Left renal pelvis (tissue), 4 donors: ENCODE measurements at regions not wholly inside any gene's neighbourhood (a gene's known extent, or its start where the extent isn't known, plus 50 kb on each side); places are given as distances from the start of the nearest gene placed in this dataset.

Source experiments
- DNase-seq, 4 donors: peaks; one replicate each; pipeline ENCODE4 v3.0.0-alpha.2; 2013; ENCODE audit warnings: low read depth in 4 of 4, low spot score in 3 of 4

DNA sequence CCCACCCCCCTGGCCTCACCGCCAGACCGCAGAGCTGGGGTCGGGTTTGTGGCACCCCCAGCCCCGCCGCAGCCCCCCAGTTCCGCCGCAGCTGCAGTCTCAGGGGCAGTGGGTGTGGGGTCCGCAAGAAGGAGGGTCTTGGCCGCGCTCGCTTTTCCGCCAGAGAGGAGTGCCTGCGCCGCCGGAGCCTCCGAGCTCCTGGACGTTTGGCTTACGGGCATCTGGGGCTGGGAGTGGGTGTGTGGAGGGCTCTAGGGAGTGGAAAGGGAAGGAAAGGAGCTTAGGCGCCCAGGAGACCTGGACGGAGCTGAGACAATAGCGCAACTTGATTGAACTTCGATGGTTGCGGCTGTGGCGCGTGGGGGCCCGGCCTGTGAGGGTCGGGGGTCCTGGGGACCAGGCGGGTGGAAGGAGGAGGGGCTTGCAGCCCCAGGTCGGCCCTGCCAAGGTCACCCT lies 88.8 kb upstream of the IPO9 start:
- no peak for DNase-seq

GRCh38 chr1:201740670-201741111 lies 88.3 kb upstream of the IPO9 start:
- no peak for DNase-seq

DNA sequence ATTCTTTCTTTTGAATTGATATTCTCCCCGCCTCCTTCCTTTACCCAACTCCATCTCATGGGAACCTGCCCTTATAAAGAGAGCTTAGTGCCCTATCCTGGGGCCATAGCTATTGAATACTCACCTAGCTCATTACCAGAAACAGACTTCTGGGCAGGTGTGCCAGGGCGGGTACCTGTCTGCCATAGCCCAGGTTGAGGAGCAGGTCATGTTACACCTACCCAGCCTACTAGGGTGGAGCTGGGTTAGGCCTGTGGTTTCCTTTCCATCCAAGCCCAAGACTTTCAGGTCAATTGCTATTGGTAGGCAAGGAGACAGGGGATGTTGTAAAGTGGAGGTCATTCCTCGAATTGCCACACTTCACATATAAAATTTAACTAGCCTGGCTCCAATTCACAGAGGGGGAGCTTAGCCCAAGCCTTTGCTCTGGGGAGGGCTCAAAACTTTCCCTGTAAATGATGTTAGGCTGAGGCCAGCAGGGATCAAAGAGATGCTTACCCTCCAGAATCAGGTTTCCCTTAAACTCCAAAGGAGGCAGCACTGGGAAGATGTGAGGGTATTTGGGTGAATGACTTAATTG lies 87.1 kb upstream of the IPO9 start:
- no peak for DNase-seq

GRCh38 chr1:201742476-201742875 lies 86.5 kb upstream of the IPO9 start:
- DNase-seq: no peak

- no peak for DNase-seq
Measured at GRCh38 chr1:201742955-201743805, 85.8 kb upstream of the IPO9 start.

DNA sequence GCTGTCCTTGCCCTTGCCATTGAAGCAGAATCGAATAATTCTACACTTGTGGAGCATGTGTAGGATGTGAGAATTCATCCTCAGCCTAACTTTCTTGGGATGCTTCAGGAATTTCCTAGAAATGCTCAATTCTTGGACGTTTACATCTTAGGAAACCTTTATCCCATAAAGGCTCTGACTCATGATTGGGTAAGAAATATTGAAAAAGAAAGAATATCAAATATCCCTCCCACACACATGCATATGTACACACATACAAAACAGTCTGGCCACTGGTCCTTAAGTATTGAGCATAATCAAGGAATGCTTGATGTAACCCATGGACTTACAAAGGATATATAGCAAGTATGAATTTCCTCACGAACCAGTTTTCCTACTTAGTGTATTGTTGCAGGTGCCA lies 83.9 kb upstream of the IPO9 start:
- DNase-seq: no peak

- no peak for DNase-seq
Measured at GRCh38 chr1:201746156-201746555, 82.8 kb upstream of the IPO9 start.

DNA sequence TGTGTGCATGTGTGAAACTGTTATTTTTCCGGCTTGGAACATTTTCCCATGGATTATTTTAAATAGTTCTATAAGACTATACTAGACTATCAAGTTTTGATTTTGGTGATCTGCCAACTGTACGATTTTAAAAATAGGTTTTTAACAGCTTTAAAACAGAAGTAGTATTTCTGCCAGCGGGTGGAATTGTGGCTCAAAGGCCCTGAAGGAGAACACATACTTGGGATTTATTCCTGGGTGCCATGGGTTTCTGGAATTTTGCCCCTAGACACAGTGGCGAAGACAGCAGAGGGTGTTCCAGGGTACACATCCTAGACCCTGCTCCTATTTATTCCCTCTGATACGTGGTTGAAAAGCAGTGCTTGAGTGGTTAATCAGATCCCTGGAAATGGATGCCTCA lies 81.7 kb upstream of the IPO9 start:
- no peak for DNase-seq

DNA sequence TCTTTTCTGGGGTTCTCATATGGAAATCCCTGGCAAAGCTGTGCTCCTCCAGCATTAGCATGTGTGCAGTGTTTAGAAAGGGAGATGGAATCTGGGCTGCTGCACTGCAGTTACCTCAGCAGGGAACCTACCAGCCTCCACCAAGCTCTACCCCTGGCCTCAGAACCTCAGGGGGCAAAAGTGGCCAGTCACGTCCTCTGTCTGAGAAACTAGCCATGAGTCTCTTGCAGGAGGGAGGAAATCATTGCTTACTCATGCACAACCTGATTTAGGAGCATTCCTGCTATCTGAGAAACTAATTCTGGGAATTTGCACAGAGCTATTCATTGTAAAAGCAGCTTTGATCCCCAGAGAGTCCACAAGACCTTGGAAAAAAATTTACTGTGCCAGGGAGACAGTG lies 80.6 kb upstream of the IPO9 start:
- no peak for DNase-seq

- DNase-seq: no peak
Measured at GRCh38 chr1:201749059-201749690, 79.8 kb upstream of the IPO9 start.

DNA sequence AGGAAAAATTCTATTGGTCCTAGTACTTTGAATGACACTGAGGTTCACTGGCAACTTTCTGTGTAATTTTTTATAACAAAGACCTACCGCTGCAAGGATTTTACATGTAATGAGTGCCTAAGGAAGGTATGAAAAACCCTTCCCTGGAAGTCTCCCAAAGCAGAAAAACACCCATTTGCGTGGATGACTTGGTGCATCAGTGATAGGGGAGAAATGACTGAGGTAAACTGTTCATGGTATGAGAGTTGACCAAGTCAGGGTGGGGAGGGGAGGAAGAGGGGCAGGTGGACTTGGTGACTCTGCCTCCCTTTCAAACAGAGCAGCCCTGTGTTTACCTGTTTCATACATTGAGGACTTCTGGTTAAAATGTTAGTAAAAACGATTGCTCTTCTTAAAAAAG lies 78.8 kb upstream of the IPO9 start:
- no peak for DNase-seq

DNA sequence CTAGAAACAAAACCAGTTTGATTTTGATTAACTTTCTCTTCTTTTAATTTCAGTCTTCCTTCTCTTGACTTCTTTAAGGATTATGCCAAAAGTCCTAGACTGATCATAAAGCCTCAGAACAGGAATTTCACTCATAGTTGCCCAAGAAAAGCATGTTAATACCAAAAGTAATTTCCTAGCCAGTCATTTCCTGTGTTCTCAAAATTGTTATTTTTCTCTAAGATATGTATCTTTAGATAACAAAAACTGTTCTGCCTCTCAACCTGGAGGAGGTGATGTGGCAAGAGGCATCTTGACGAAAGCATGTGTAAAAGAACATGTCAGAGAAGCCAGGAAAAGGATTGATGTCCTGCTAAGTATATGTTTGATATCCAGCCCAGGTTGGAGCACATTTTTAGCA lies 78.0 kb upstream of the IPO9 start:
- DNase-seq: no peak

DNA sequence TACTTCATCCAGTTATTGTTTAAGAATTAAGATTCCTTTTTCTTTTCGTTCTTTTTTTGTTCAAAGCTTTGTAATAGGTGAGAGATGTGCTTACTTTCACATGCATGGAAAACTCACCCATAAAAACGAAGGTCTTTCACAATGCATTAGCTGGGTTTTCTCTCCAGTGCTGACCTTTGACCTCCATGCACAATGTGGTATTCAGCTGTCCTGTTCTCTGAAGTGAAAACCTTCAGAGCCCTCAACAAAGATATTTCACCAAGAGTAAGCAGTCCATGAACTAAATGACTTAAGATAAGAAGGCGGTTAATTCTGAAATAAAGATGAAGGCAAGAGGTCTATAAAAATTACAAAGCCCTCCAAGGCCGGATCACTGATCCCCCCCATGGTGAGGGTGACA lies 77.1 kb upstream of the IPO9 start:
- DNase-seq: no peak

- no peak for DNase-seq
Measured at GRCh38 chr1:201752333-201752732, 76.6 kb upstream of the IPO9 start.

GRCh38 chr1:201753492-201753891 lies 75.5 kb upstream of the IPO9 start:
- no peak for DNase-seq

DNA sequence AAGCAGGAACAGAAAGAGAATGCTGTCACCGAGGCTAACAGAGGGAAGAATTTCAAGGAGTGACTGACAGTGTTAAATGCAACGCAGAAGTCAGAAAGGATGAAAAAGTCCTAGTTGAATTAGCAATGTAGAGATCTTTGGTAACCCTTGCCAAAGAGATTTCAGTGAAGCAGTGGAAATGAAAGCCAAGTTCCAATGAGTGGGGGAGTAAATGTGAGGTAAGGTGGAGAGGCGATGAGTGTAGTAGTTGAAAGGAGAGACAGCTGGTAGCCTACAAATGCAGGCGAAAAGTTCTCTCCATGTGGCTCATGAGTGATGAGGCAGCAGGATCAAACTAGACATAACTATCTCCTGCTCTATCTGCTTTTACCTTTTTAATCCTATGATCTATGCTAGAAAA lies 74.6 kb upstream of the IPO9 start:
- DNase-seq: no peak

DNA sequence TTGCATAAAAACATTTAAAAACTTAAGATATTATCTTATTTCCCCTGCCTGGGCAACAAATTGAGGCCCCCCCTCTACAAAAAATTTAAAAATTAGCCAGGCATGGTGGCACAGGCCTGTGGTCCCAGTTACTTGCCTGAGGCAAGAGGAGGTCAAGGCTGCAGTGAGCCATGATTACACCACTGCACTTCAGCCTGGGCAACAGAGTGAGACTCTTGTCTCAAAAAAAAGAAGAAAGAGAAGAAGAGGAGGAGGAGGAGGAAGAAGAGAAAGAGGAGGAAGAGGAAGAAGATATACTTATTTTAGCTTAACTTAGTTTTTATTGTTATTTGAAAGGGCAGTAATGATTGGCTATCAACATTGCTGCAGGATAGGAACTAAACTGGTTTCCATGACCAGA lies 73.8 kb upstream of the IPO9 start:
- DNase-seq: no peak

DNA sequence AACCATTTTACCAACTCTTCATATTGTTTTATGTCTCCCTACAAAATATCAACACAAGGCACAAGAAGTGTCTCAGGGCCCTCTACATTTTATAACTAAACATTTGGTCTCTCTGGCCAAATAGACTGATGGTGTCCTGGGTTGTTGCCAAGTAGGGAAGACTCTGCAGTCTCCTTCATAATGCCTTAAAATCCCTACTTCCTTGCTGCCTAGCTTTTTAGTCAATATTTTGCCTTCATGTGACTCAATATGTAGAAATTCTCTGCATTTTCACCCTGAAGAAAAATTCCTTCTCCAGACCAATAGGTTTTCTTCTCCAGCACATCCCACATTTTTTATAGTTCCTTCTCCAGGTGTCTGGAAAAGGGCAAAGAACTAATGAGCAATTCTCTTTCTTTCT lies 72.6 kb upstream of the IPO9 start:
- DNase-seq: no peak

DNA sequence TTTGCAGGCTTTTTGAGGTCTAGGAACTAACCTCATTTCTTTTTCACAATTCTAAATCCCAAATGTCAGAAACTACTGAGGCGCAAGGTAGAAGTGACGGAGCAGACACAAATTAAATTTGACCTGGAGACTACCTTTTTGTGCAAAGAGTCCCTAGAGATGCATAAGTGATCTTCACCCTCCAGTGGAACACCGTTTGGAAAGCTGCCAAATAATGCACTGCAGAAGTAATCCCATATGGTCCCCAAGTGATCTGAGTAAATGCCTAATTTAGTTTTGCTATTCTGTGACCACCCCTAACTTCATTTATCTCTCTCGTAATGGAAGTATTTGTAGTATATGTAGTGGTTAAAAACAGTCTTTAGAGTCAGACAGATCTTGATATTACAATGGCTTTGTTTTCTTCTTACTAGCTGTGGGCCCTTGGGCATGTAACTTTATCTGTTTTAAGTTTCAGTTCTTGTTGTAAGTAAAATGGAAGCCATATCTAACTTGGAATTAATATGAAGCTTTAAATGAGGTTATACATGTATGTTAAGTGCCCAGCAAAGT lies 70.4 kb upstream of the IPO9 start:
- no peak for DNase-seq

DNA sequence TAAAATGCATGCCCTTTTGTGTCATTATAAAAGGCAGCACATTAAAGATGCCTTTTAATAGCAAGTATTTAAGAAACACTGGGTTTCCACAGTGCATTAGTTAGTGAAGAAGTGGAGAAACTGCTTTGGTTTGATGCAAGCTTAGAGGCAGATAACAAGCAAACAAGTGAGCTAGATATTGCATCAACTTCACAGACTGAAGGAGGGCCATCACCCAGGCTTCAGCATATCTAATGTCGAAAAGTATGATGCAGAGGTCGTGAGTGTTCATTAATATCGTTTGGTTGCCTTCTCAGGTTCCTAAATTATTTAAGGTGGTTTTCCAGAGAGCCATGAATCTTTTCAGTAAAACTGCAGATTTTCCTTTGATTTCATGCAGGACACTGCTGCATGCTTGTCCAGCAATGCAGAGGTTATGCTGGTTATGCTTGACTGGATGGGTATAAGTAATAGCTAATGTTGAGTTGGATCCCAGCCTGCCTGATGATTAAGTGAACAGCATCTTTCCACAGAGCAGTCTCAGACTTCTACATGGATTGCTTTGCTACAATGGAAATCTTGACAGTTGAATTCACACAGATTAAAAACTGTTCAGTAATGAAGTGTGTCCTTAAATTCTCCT lies 69.7 kb upstream of the IPO9 start:
- no peak for DNase-seq

DNA sequence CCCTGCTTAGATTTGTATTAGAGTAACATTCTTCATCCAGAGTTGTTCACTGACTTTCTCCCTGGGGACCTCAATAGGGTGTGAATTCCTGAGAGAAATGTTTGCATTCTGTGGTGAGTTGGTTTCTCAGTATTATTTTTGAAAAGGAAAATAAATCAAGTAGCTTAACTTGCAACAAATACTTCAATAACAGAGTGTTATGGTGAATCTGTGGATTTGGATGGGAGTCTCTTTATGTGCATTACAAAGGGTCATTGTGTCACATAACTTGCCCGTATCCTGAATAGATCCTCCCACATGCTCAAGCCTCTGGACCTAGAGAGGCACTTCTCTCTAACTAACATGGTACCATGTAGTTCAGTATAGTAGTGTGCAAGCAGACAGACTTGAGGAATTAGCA lies 68.4 kb upstream of the IPO9 start:
- DNase-seq: no peak
